ENCODE measurements at regions not wholly inside any gene's neighbourhood (a gene's known extent, or its start where the extent isn't known, plus 50 kb on each side); places are given as distances from the start of the nearest gene placed in this dataset.

DNA sequence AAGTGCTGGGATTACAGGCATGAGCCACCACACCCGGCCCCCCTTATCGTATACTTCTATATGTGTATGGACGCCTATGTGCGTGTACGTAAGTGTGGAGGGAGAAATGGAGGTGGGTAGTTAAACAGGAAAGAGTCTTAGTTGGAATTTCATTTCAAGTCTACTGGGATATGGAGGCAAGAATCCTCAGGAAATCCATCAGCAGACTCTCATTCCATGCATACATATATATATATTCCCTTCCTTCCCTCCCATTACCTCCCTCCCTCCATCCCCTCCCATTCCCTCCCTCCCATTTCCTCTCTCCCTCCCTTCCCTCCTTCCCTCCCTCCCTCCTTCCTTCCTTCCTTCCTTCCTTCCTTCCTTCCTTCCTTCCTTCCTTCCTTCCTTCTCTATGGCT lies 391.7 kb upstream of the RBFOX1 start:
- Mint-ChIP-seq H3K4me1 (ENCODE audit: low read depth, unreplicated experiment) (no peaks in the 10 kb centered on the region), H3K4me3 (ENCODE audit: low read depth, unreplicated experiment) (no peak overlapping the region), H3K27me3 (ENCODE audit: unreplicated experiment) (no peaks in the 10 kb centered on the region), H3K36me3 (ENCODE audit: insufficient read depth, unreplicated experiment) (no peaks in the 10 kb centered on the region), H3K9me3 (ENCODE audit: low read depth, unreplicated experiment) (peaks cover 13% of the 10 kb centered on the region), H3K27ac (ENCODE audit: unreplicated experiment) (no peak overlapping the region)
- no TSS peak for BruUV-seq (replicated peaks)
- intact Hi-C loops (cut with micrococcal nuclease; ENCODE audit: unreplicated experiment) = no loop called here
- CTCF ChIA-PET = no interaction called here
- DNase-seq = no peak
- TF ChIP-seq CTCF (IDR thresholded peaks at IDR 0.05; ENCODE audit: unreplicated experiment) = no peak

- CTCF ChIA-PET = interaction anchor here (0.5 kb wide), 1 partner anchor 1259 kb away, joined by 4 read pairs; no protein-coding TSS in a partner anchor
- H3K27me3 Mint-ChIP-seq (ENCODE audit: unreplicated experiment) = no peaks in the 10 kb centered on the region
- TF ChIP-seq CTCF (IDR thresholded peaks at IDR 0.05; ENCODE audit: unreplicated experiment) = no peak
- DNase-seq = no peak
- H3K4me3 Mint-ChIP-seq (ENCODE audit: low read depth, unreplicated experiment) = no peak overlapping the region
- H3K36me3 Mint-ChIP-seq (ENCODE audit: insufficient read depth, unreplicated experiment) = no peaks in the 10 kb centered on the region
- no peak overlapping the region for H3K27ac Mint-ChIP-seq (ENCODE audit: unreplicated experiment)
- intact Hi-C loops (cut with micrococcal nuclease; ENCODE audit: unreplicated experiment) = no loop called here
- no TSS peak for BruUV-seq (replicated peaks)
- peaks cover 10% of the 10 kb centered on the region for H3K9me3 Mint-ChIP-seq (ENCODE audit: low read depth, unreplicated experiment)
- H3K4me1 Mint-ChIP-seq (ENCODE audit: low read depth, unreplicated experiment) = no peaks in the 10 kb centered on the region
These were observed 395.0 kb upstream of the RBFOX1 start for GRCh38 chr16:6937641-6938040.

DNA sequence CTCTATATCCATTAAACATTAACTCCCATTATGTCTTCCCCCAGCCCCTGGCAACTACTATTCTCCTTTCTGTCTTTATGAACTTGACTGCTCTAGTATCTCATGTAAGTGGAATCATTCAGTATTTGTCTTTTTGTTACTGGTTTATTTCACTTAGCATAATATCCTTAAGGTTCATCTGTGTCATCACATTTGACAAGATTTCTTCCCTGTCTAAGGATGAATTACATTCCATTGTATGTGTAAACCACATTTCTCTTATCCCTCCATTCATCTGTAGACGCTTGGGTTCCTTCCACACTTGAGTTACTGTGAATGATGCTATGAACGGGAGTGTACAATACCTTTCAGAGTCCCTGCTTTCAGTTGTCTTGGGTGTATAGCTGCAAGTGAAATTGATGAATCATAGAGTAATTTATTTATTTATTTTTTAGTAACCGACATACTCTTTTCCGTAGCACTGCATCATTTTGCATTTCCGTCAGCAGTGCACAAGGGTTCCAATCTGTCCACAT lies 399.7 kb upstream of the RBFOX1 start:
- no peak for TF ChIP-seq CTCF (IDR thresholded peaks at IDR 0.05; ENCODE audit: unreplicated experiment)
- Mint-ChIP-seq H3K9me3 (ENCODE audit: low read depth, unreplicated experiment) (peaks cover 12% of the 10 kb centered on the region), H3K4me3 (ENCODE audit: low read depth, unreplicated experiment) (no peak overlapping the region), H3K27me3 (ENCODE audit: unreplicated experiment) (no peaks in the 10 kb centered on the region), H3K36me3 (ENCODE audit: insufficient read depth, unreplicated experiment) (no peaks in the 10 kb centered on the region), H3K4me1 (ENCODE audit: low read depth, unreplicated experiment) (no peaks in the 10 kb centered on the region), H3K27ac (ENCODE audit: unreplicated experiment) (no peak overlapping the region)
- no TSS peak for BruUV-seq (replicated peaks)
- DNase-seq = no peak
- intact Hi-C loops (cut with micrococcal nuclease; ENCODE audit: unreplicated experiment) = no loop called here
- CTCF ChIA-PET = no interaction called here

GRCh38 chr16:6929868-6930267 lies 402.8 kb upstream of the RBFOX1 start:
- Mint-ChIP-seq H3K4me3 (ENCODE audit: low read depth, unreplicated experiment) (no peak overlapping the region), H3K9me3 (ENCODE audit: low read depth, unreplicated experiment) (peaks cover 12% of the 10 kb centered on the region), H3K27ac (ENCODE audit: unreplicated experiment) (no peak overlapping the region), H3K36me3 (ENCODE audit: insufficient read depth, unreplicated experiment) (no peaks in the 10 kb centered on the region), H3K27me3 (ENCODE audit: unreplicated experiment) (no peaks in the 10 kb centered on the region), H3K4me1 (ENCODE audit: low read depth, unreplicated experiment) (no peaks in the 10 kb centered on the region)
- CTCF ChIA-PET = interaction anchor here (0.5 kb wide), 1 partner anchor 752 kb away, joined by 3 read pairs; no protein-coding TSS in a partner anchor
- intact Hi-C loops (cut with micrococcal nuclease; ENCODE audit: unreplicated experiment) = no loop called here
- BruUV-seq (replicated peaks) = no TSS peak
- TF ChIP-seq CTCF (IDR thresholded peaks at IDR 0.05; ENCODE audit: unreplicated experiment) = no peak
- no peak for DNase-seq

Measured in Calu3 (cell line).